IPS-18a (cell line): ENCODE measurements at regions not wholly inside any gene's neighbourhood (a gene's known extent, or its start where the extent isn't known, plus 50 kb on each side); places are given as distances from the start of the nearest gene placed in this dataset.
"Not testable (repeated sequence)": the region's sequence is repeated elsewhere in the genome, so short reads cannot be mapped to it uniquely, and the experiment has no call there.

ENCODE experiments used
- H3K27ac ChIP-seq: one replicate; pipeline ENCODE4 v1.5.1; 2013; ENCODE audit warnings: low read length
- H3K27me3 ChIP-seq: one replicate; pipeline ENCODE4 v1.6.1; 2013; ENCODE audit warnings: mild to moderate bottlenecking, low read length; ENCODE audit not compliant: control insufficient read depth, insufficient read depth
- H3K36me3 ChIP-seq: one replicate; pipeline ENCODE4 v1.6.1; 2013; ENCODE audit warnings: low read depth, low read length; ENCODE audit not compliant: control insufficient read depth
- H3K4me1 ChIP-seq: one replicate; pipeline ENCODE4 v1.6.1; 2013; ENCODE audit warnings: low read depth, low read length; ENCODE audit not compliant: control insufficient read depth
- H3K4me3 ChIP-seq: one replicate; pipeline ENCODE4 v1.5.1; 2013; ENCODE audit warnings: low read length
- H3K9ac ChIP-seq: one replicate; pipeline ENCODE4 v1.6.1; 2013; ENCODE audit warnings: mild to moderate bottlenecking, low read length, moderate library complexity
- H3K9me3 ChIP-seq: one replicate; pipeline ENCODE4 v1.6.1; 2013; ENCODE audit warnings: low read depth, low read length; ENCODE audit not compliant: control insufficient read depth

- H3K27me3 ChIP-seq: no peaks in the 10 kb centered on the region
These were observed 102.9 kb upstream of the KLF13 start for GRCh38 chr15:31223478-31224350.

GRCh38 chr15:31224661-31225060 is 102.0 kb upstream of the KLF13 start:
- H3K4me1 ChIP-seq, H3K27ac ChIP-seq: not testable (repeated sequence)

More at GRCh38 chr15:31223478-31224350, 102.9 kb upstream of the KLF13 start:
- Histone ChIP-seq H3K9me3 (no peaks in the 10 kb centered on the region), H3K36me3 (no peaks in the 10 kb centered on the region), H3K9ac (no peak overlapping the region), H3K4me1 (peaks cover 6% of the 10 kb centered on the region), H3K27ac (no peak overlapping the region), H3K4me3 (no peak overlapping the region)

GRCh38 chr15:31225356-31225955 is 101.2 kb upstream of the KLF13 start:
- H3K4me3 ChIP-seq: no peak overlapping the region
- H3K27ac ChIP-seq: no peak overlapping the region
- H3K36me3 ChIP-seq: no peaks in the 10 kb centered on the region
- H3K4me1 ChIP-seq: peaks cover 6% of the 10 kb centered on the region
- H3K27me3 ChIP-seq: no peaks in the 10 kb centered on the region
- no peak overlapping the region for H3K9ac ChIP-seq
- H3K9me3 ChIP-seq: no peaks in the 10 kb centered on the region

More at GRCh38 chr15:31224661-31225060, 102.0 kb upstream of the KLF13 start:
- not testable (repeated sequence) for H3K4me3 ChIP-seq, H3K9ac ChIP-seq, H3K36me3 ChIP-seq, H3K9me3 ChIP-seq, H3K27me3 ChIP-seq

GRCh38 chr15:31226021-31226420 is 100.6 kb upstream of the KLF13 start:
- H3K27ac ChIP-seq: no peak overlapping the region
- H3K9me3 ChIP-seq: no peaks in the 10 kb centered on the region
- no peaks in the 10 kb centered on the region for H3K36me3 ChIP-seq
- H3K4me1 ChIP-seq: peaks cover 6% of the 10 kb centered on the region
- H3K27me3 ChIP-seq: no peaks in the 10 kb centered on the region
- no peak overlapping the region for H3K9ac ChIP-seq
- H3K4me3 ChIP-seq: no peak overlapping the region

- H3K27ac ChIP-seq: no peak overlapping the region
- no peaks in the 10 kb centered on the region for H3K36me3 ChIP-seq
- H3K27me3 ChIP-seq: no peaks in the 10 kb centered on the region
- H3K4me1 ChIP-seq: peaks cover 6% of the 10 kb centered on the region
- no peak overlapping the region for H3K9ac ChIP-seq
- H3K4me3 ChIP-seq: no peak overlapping the region
- H3K9me3 ChIP-seq: no peaks in the 10 kb centered on the region
These were observed 99.4 kb upstream of the KLF13 start for GRCh38 chr15:31227235-31227634.

- no peaks in the 10 kb centered on the region for H3K36me3 ChIP-seq
- H3K4me1 ChIP-seq: peaks cover 3% of the 10 kb centered on the region
- H3K27ac ChIP-seq: no peak overlapping the region
- H3K27me3 ChIP-seq: no peaks in the 10 kb centered on the region
- H3K4me3 ChIP-seq: no peak overlapping the region
- H3K9me3 ChIP-seq: no peaks in the 10 kb centered on the region
- no peak overlapping the region for H3K9ac ChIP-seq
These were observed 98.6 kb upstream of the KLF13 start for GRCh38 chr15:31228011-31228484.

GRCh38 chr15:31228980-31229826 is 97.4 kb upstream of the KLF13 start:
- Histone ChIP-seq H3K36me3 (no peaks in the 10 kb centered on the region), H3K9me3 (no peaks in the 10 kb centered on the region), H3K27me3 (no peaks in the 10 kb centered on the region), H3K4me1 (no peaks in the 10 kb centered on the region), H3K9ac (no peak overlapping the region), H3K4me3 (no peak overlapping the region), H3K27ac (no peak overlapping the region)

GRCh38 chr15:31230630-31231485 is 95.8 kb upstream of the KLF13 start:
- no peaks in the 10 kb centered on the region for H3K27me3 ChIP-seq
- no peaks in the 10 kb centered on the region for H3K4me1 ChIP-seq
- H3K9ac ChIP-seq: no peak overlapping the region
- no peak overlapping the region for H3K4me3 ChIP-seq
- no peaks in the 10 kb centered on the region for H3K36me3 ChIP-seq
- H3K27ac ChIP-seq: no peak overlapping the region
- no peaks in the 10 kb centered on the region for H3K9me3 ChIP-seq

GRCh38 chr15:31234815-31235214 is 91.8 kb upstream of the KLF13 start:
- Histone ChIP-seq H3K4me1 (peaks cover 4% of the 10 kb centered on the region), H3K9ac (no peak overlapping the region), H3K27me3 (no peaks in the 10 kb centered on the region), H3K36me3 (no peaks in the 10 kb centered on the region), H3K27ac (no peak overlapping the region), H3K4me3 (no peak overlapping the region), H3K9me3 (no peaks in the 10 kb centered on the region)

GRCh38 chr15:31235311-31236183 is 91.1 kb upstream of the KLF13 start:
- H3K9ac ChIP-seq: no peak overlapping the region
- H3K27ac ChIP-seq: no peak overlapping the region
- H3K9me3 ChIP-seq: no peaks in the 10 kb centered on the region
- no peaks in the 10 kb centered on the region for H3K27me3 ChIP-seq
- H3K4me3 ChIP-seq: no peak overlapping the region
- no peaks in the 10 kb centered on the region for H3K36me3 ChIP-seq
- H3K4me1 ChIP-seq: peaks cover 4% of the 10 kb centered on the region
